HEK293 (cell line): ENCODE measurements at regions not wholly inside any gene's neighbourhood (a gene's known extent, or its start where the extent isn't known, plus 50 kb on each side); places are given as distances from the start of the nearest gene placed in this dataset.

Source experiments
- CTCF ChIA-PET: fragments of 350-600 bp; formaldehyde crosslinking; extraction: SDS; loops from one replicate; lab custom pipeline; 2021; ENCODE audit warnings: antibody characterized with exemption; lab: Yijun Ruan, JAX
- POLR2A ChIA-PET: fragments of 300-600 bp; formaldehyde crosslinking; extraction: SDS; loops from one replicate; lab custom pipeline; 2020; ENCODE audit warnings: antibody characterized with exemption, inconsistent platforms; lab: Yijun Ruan, JAX
- H3K27ac ChIP-seq: fragments of 200-500 bp; sonication (Bioruptor generic); 2 replicates; pipeline ENCODE4 v1.5.1; 2014; ENCODE audit warnings: low read depth, low read length, control low read depth, inconsistent platforms; ENCODE audit errors: extremely low read depth
- H3K36me3 ChIP-seq, 2 experiments: fragments of 200-500 bp in 1 of 2; sonication (Bioruptor generic) in 1 of 2; 1 replicate in 1 of 2; 2 replicates in 1 of 2; pipeline ENCODE4 v1.5.1; 2014 to 2017; ENCODE audit warnings: inconsistent platforms in 2 of 2, low read length in 2 of 2; ENCODE audit not compliant: control insufficient read depth in 2 of 2, insufficient read depth in 1 of 2
- H3K4me1 ChIP-seq: fragments of 200-500 bp; sonication (Bioruptor generic); 2 replicates; pipeline ENCODE4 v1.5.1; 2014; ENCODE audit warnings: mild to moderate bottlenecking, low read length, inconsistent platforms; ENCODE audit not compliant: control insufficient read depth, insufficient read depth
- H3K4me3 ChIP-seq: 2 replicates; pipeline ENCODE4 v1.5.1; 2011; ENCODE audit warnings: low read depth, mild to moderate bottlenecking, control low read depth, low read length, moderate library complexity
- H3K9me3 ChIP-seq: fragments of 200-500 bp; sonication (Bioruptor generic); 2 replicates; pipeline ENCODE4 v1.5.1; 2014; ENCODE audit warnings: low read depth, low read length, inconsistent platforms; ENCODE audit not compliant: control insufficient read depth, insufficient read depth
- HOXD13 ChIP-seq: sonication (generic); formaldehyde crosslinking; IDR thresholded peaks from 2 replicates; pipeline ENCODE4 v1.8.0; 2022; ENCODE audit warnings: missing genetic modification reagents, borderline replicate concordance
- KLF7 ChIP-seq: fragments of 450-650 bp; formaldehyde crosslinking; IDR thresholded peaks from 2 replicates; pipeline ENCODE4 v1.5.1; 2016; ENCODE audit warnings: missing biosample characterization, missing genetic modification characterization, borderline replicate concordance
- OSR2 ChIP-seq: fragments of 450-650 bp; formaldehyde crosslinking; IDR thresholded peaks from 2 replicates; pipeline ENCODE4 v1.5.1; 2016; ENCODE audit warnings: missing biosample characterization, missing genetic modification characterization
- RBAK ChIP-seq: fragments of 450-650 bp; formaldehyde crosslinking; IDR thresholded peaks from 2 replicates; pipeline ENCODE4 v1.5.1; 2016; ENCODE audit warnings: missing biosample characterization, missing genetic modification characterization
- REPIN1 ChIP-seq: fragments of 450-650 bp; formaldehyde crosslinking; IDR thresholded peaks from 2 replicates; pipeline ENCODE4 v1.5.1; 2017; ENCODE audit warnings: missing biosample characterization, missing genetic modification characterization, low read depth
- SCRT1 ChIP-seq: fragments of 450-650 bp; formaldehyde crosslinking; IDR thresholded peaks from 2 replicates; pipeline ENCODE4 v1.5.1; 2016; ENCODE audit warnings: missing biosample characterization, missing genetic modification characterization, borderline replicate concordance
- SP2 ChIP-seq: fragments of 450-650 bp; formaldehyde crosslinking; IDR thresholded peaks from 2 replicates; pipeline ENCODE4 v1.5.1; 2016; ENCODE audit warnings: missing biosample characterization, missing genetic modification characterization
- YY1 ChIP-seq: fragments of 450-650 bp; formaldehyde crosslinking; IDR thresholded peaks from 2 replicates; pipeline ENCODE4 v1.5.1; 2018; ENCODE audit warnings: missing biosample characterization, missing genetic modification characterization
- ZNF19 ChIP-seq: fragments of 450-650 bp; formaldehyde crosslinking; IDR thresholded peaks from 2 replicates; pipeline ENCODE4; 2016; ENCODE audit warnings: missing biosample characterization, missing genetic modification characterization, low read depth
- ZNF211 ChIP-seq: fragments of 450-650 bp; formaldehyde crosslinking; IDR thresholded peaks from 2 replicates; pipeline ENCODE4 v1.5.1; 2016; ENCODE audit warnings: low read depth, missing biosample characterization, missing genetic modification characterization
- ZNF239 ChIP-seq: fragments of 450-650 bp; formaldehyde crosslinking; IDR thresholded peaks from 2 replicates; pipeline ENCODE4 v1.5.1; 2016; ENCODE audit warnings: missing biosample characterization, missing genetic modification characterization
- ZNF302 ChIP-seq: fragments of 450-650 bp; formaldehyde crosslinking; IDR thresholded peaks from 2 replicates; pipeline ENCODE4 v1.5.1; 2016; ENCODE audit warnings: missing biosample characterization, missing genetic modification characterization, low read depth
- ZNF350 ChIP-seq: fragments of 450-650 bp; formaldehyde crosslinking; IDR thresholded peaks from 2 replicates; pipeline ENCODE4 v1.5.0; 2017; ENCODE audit warnings: missing biosample characterization, mild to moderate bottlenecking, missing genetic modification characterization
- ZNF394 ChIP-seq: fragments of 450-650 bp; formaldehyde crosslinking; IDR thresholded peaks from 2 replicates; pipeline ENCODE4 v1.5.1; 2016; ENCODE audit warnings: missing biosample characterization, missing genetic modification characterization, mild to moderate bottlenecking, moderate library complexity, borderline replicate concordance
- ZNF510 ChIP-seq: fragments of 450-650 bp; formaldehyde crosslinking; IDR thresholded peaks from 2 replicates; pipeline ENCODE4 v1.5.1; 2018; ENCODE audit warnings: mild to moderate bottlenecking, missing genetic modification characterization, missing biosample characterization; ENCODE audit not compliant: insufficient replicate concordance
- ZNF548 ChIP-seq: fragments of 450-650 bp; formaldehyde crosslinking; IDR thresholded peaks from 2 replicates; pipeline ENCODE4 v1.5.1; 2016; ENCODE audit warnings: missing biosample characterization, missing genetic modification characterization
- ZNF585B ChIP-seq: fragments of 450-650 bp; formaldehyde crosslinking; IDR thresholded peaks from 2 replicates; pipeline ENCODE4 v1.5.1; 2016; ENCODE audit warnings: missing biosample characterization, missing genetic modification characterization
- ZNF596 ChIP-seq: fragments of 450-650 bp; IDR thresholded peaks from 2 replicates; pipeline ENCODE4 v1.5.0; 2018; ENCODE audit warnings: missing biosample characterization, mild to moderate bottlenecking, missing genetic modification characterization, moderate library complexity
- ZNF624 ChIP-seq: fragments of 450-650 bp; formaldehyde crosslinking; IDR thresholded peaks from 2 replicates; pipeline ENCODE4 v1.5.1; 2017; ENCODE audit warnings: missing biosample characterization, missing genetic modification characterization
- ZNF791 ChIP-seq: fragments of 450-650 bp; formaldehyde crosslinking; IDR thresholded peaks from 2 replicates; pipeline ENCODE4 v1.5.1; 2016; ENCODE audit warnings: missing biosample characterization, missing genetic modification characterization
- ZNF792 ChIP-seq: fragments of 450-650 bp; formaldehyde crosslinking; IDR thresholded peaks from 2 replicates; pipeline ENCODE4 v1.5.1; 2016; ENCODE audit warnings: missing biosample characterization, missing genetic modification characterization
- ZXDB ChIP-seq: fragments of 450-650 bp; formaldehyde crosslinking; IDR thresholded peaks from 2 replicates; pipeline ENCODE4 v1.5.1; 2016; ENCODE audit warnings: missing biosample characterization, missing genetic modification characterization
- TF ChIP-seq, protein P1 (sequence below): fragments of 450-650 bp; formaldehyde crosslinking; IDR thresholded peaks from 2 replicates; pipeline ENCODE4 v1.5.1; 2017; ENCODE audit warnings: missing biosample characterization, missing genetic modification characterization
- TF ChIP-seq, protein P2 (sequence below): fragments of 450-650 bp; IDR thresholded peaks from 2 replicates; pipeline ENCODE4 v1.5.1; 2018; ENCODE audit warnings: missing biosample characterization, mild to moderate bottlenecking, missing genetic modification characterization
- TF ChIP-seq, protein P3 (sequence below): fragments of 450-650 bp; formaldehyde crosslinking; IDR thresholded peaks from 2 replicates; pipeline ENCODE4 v1.5.1; 2016; ENCODE audit warnings: missing biosample characterization, missing genetic modification characterization
- TF ChIP-seq, protein P4 (sequence below): fragments of 450-650 bp; formaldehyde crosslinking; IDR thresholded peaks from 2 replicates; pipeline ENCODE4 v1.5.1; 2016; ENCODE audit warnings: missing biosample characterization, missing genetic modification characterization
- TF ChIP-seq, protein P5 (sequence below): fragments of 450-650 bp; formaldehyde crosslinking; optimal IDR thresholded peaks from 2 replicates; pipeline ENCODE3; 2016; ENCODE audit warnings: missing biosample characterization, mild to moderate bottlenecking, missing genetic modification characterization
- TF ChIP-seq, protein P6 (sequence below): fragments of 450-650 bp; formaldehyde crosslinking; IDR thresholded peaks from 2 replicates; pipeline ENCODE4 v1.5.1; 2016; ENCODE audit warnings: missing biosample characterization, missing genetic modification characterization

DNA sequence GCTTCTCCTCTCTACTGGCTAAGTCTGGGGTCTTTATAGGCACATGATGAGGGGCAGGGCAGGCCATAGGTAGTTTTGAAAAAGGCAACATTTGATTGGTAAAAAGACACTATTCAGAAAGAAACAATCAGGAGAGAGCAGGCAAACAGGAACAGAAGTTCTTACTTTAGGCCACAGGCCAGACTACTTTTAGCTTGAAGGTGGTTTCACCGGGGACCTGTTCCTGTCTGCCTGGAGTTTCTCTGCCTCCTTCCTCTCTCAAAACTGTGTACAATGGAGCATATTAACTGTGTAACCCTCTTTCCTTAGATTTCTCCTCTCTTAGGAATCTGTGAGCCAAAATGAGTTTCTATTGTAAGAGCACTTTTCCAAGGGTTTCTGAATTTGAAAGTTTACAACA is 167.9 kb upstream of the AVPR1A start:
- Histone ChIP-seq H3K9me3 (no peaks in the 10 kb centered on the region), H3K4me1 (no peaks in the 10 kb centered on the region; the same call in 1 of the 2 replicates), H3K4me3 (no peak overlapping the region), H3K36me3 (no peaks in the 10 kb centered on the region), H3K27ac (no peak overlapping the region)
- ChIA-PET POLR2A (no interaction called here), CTCF (interaction anchor here (0.6 to 1.2 kb wide), 2 partner anchors 39 to 101 kb away, joined by 4 read pairs; no protein-coding TSS in a partner anchor)
- TF ChIP-seq ZNF624 (no peak), KLF7 (tag by site-specific recombination) (no peak), ZNF239 (tag by site-specific recombination) (no peak), SCRT1 (no peak), ZNF548 (tag by site-specific recombination) (no peak), ZNF510 (no peak), ZNF19 (tag by site-specific recombination) (no peak), RBAK (tag by site-specific recombination) (no peak), ZNF350 (tag by site-specific recombination) (no peak), ZNF596 (tag by site-specific recombination) (no peak), ZNF302 (tag by site-specific recombination) (no peak), HOXD13 (CRISPR knock-in tag) (no peak), SP2 (tag by site-specific recombination) (no peak), ZNF792 (tag by site-specific recombination) (no peak), REPIN1 (no peak), ZNF585B (no peak), YY1 (no peak), ZXDB (no peak)
- TF ChIP-seq, protein P1, sequence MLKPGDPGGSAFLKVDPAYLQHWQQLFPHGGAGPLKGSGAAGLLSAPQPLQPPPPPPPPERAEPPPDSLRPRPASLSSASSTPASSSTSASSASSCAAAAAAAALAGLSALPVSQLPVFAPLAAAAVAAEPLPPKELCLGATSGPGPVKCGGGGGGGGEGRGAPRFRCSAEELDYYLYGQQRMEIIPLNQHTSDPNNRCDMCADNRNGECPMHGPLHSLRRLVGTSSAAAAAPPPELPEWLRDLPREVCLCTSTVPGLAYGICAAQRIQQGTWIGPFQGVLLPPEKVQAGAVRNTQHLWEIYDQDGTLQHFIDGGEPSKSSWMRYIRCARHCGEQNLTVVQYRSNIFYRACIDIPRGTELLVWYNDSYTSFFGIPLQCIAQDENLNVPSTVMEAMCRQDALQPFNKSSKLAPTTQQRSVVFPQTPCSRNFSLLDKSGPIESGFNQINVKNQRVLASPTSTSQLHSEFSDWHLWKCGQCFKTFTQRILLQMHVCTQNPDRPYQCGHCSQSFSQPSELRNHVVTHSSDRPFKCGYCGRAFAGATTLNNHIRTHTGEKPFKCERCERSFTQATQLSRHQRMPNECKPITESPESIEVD (tag by site-specific recombination), result no peak
- TF ChIP-seq, protein P2, sequence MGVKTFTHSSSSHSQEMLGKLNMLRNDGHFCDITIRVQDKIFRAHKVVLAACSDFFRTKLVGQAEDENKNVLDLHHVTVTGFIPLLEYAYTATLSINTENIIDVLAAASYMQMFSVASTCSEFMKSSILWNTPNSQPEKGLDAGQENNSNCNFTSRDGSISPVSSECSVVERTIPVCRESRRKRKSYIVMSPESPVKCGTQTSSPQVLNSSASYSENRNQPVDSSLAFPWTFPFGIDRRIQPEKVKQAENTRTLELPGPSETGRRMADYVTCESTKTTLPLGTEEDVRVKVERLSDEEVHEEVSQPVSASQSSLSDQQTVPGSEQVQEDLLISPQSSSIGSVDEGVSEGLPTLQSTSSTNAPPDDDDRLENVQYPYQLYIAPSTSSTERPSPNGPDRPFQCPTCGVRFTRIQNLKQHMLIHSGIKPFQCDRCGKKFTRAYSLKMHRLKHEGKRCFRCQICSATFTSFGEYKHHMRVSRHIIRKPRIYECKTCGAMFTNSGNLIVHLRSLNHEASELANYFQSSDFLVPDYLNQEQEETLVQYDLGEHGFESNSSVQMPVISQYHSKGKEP (tag by site-specific recombination), result no peak

DNA sequence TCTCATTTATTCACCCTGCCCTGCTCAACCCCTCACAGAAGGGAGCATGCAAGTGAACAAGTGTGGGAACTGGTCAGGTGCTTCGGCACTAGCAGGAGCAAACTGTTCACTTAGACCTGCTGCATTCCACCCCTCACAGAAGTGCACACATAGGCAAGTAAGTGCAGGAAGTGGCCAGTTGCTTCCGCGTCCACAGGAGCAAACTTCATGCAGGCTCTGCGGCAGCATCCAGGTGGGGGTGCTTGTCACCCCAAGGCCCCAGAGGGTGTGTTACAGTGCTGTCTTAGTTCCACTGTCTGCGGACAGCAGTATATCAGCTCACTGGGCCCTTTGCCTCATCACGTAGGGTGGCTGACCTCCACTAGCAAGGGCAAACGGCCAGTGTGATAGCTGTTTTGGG is 167.3 kb upstream of the AVPR1A start:
- POLR2A ChIA-PET, result no interaction called here
- Histone ChIP-seq H3K27ac (no peak overlapping the region), H3K36me3 (no peaks in the 10 kb centered on the region), H3K9me3 (no peaks in the 10 kb centered on the region), H3K4me3 (no peak overlapping the region), H3K4me1 (no peaks in the 10 kb centered on the region; the same call in 1 of the 2 replicates)
- CTCF ChIA-PET, result interaction anchor here (1.2 kb wide), 1 partner anchor 102 kb away, joined by 4 read pairs; no protein-coding TSS in a partner anchor
- TF ChIP-seq, protein P3, sequence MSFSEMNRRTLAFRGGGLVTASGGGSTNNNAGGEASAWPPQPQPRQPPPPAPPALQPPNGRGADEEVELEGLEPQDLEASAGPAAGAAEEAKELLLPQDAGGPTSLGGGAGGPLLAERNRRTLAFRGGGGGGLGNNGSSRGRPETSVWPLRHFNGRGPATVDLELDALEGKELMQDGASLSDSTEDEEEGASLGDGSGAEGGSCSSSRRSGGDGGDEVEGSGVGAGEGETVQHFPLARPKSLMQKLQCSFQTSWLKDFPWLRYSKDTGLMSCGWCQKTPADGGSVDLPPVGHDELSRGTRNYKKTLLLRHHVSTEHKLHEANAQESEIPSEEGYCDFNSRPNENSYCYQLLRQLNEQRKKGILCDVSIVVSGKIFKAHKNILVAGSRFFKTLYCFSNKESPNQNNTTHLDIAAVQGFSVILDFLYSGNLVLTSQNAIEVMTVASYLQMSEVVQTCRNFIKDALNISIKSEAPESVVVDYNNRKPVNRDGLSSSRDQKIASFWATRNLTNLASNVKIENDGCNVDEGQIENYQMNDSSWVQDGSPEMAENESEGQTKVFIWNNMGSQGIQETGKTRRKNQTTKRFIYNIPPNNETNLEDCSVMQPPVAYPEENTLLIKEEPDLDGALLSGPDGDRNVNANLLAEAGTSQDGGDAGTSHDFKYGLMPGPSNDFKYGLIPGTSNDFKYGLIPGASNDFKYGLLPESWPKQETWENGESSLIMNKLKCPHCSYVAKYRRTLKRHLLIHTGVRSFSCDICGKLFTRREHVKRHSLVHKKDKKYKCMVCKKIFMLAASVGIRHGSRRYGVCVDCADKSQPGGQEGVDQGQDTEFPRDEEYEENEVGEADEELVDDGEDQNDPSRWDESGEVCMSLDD (tag by site-specific recombination), result no peak
- no peak for TF ChIP-seq ZNF211 (tag by site-specific recombination)
- TF ChIP-seq ZNF791, result no peak
- TF ChIP-seq, protein P4, sequence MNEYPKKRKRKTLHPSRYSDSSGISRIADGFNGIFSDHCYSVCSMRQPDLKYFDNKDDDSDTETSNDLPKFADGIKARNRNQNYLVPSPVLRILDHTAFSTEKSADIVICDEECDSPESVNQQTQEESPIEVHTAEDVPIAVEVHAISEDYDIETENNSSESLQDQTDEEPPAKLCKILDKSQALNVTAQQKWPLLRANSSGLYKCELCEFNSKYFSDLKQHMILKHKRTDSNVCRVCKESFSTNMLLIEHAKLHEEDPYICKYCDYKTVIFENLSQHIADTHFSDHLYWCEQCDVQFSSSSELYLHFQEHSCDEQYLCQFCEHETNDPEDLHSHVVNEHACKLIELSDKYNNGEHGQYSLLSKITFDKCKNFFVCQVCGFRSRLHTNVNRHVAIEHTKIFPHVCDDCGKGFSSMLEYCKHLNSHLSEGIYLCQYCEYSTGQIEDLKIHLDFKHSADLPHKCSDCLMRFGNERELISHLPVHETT (tag by site-specific recombination), result no peak
- TF ChIP-seq OSR2, result no peak
- no peak for TF ChIP-seq REPIN1
- TF ChIP-seq ZNF394 (tag by site-specific recombination), result no peak
- TF ChIP-seq, protein P5, sequence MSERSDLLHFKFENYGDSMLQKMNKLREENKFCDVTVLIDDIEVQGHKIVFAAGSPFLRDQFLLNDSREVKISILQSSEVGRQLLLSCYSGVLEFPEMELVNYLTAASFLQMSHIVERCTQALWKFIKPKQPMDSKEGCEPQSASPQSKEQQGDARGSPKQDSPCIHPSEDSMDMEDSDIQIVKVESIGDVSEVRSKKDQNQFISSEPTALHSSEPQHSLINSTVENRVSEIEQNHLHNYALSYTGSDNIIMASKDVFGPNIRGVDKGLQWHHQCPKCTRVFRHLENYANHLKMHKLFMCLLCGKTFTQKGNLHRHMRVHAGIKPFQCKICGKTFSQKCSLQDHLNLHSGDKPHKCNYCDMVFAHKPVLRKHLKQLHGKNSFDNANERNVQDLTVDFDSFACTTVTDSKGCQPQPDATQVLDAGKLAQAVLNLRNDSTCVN (tag by site-specific recombination), result no peak
- TF ChIP-seq, protein P6, sequence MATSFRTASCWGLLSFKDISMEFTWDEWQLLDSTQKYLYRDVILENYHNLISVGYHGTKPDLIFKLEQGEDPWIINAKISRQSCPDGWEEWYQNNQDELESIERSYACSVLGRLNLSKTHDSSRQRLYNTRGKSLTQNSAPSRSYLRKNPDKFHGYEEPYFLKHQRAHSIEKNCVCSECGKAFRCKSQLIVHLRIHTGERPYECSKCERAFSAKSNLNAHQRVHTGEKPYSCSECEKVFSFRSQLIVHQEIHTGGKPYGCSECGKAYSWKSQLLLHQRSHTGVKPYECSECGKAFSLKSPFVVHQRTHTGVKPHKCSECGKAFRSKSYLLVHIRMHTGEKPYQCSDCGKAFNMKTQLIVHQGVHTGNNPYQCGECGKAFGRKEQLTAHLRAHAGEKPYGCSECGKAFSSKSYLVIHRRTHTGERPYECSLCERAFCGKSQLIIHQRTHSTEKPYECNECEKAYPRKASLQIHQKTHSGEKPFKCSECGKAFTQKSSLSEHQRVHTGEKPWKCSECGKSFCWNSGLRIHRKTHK (tag by site-specific recombination), result no peak
- TF ChIP-seq ZNF239 (tag by site-specific recombination), result no peak
